NCI-H345 (cell line): ENCODE measurements at regions not wholly inside any gene's neighbourhood (a gene's known extent, or its start where the extent isn't known, plus 50 kb on each side); places are given as distances from the start of the nearest gene placed in this dataset.

Source experiments
- DNase-seq: peaks from one replicate; lab custom pipeline; 2025; lab: John Stamatoyannopoulos, UW

DNA sequence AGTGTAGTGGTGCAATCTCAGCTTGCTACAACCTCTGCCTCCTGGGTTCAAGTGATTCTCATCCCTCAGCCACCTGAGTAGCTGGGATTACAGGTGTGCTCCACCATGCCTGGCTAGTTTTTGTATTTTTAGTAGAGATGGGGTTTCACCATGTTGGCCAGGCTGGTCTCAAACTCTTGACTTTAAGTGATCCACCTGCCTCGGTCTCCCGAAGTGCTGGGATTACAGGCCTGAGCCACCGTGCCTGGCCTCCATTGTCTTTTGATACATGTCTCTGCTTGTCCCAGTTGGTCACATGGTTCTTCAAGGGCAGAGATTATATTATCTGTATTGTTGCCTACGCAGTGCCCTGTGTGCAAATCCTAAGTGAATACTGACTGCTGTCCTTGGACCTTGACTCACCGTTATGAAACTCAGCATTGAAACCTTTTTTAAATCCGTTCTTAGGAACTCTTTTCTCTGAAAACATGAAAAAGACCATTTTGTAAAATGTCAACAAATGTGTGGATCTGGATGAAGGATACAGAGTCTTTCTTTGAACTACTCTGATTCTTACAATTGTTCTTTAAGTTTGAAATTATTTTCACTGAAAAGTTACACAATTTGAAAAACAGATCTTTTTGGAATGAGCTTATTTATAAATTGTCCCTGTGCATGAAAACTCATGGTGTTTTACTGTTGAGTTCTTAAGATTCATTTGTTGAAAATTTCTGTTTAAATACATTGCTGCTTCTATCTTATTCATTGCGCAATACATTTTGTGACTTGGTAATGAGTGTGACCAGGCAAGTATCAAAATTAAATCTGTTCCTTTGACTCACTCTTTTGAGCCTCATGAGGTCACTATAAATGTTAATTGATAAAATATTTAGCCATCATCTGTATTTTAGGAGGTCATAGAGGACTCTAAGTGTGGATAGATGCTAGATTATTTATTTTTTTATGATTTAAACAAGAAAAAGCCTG is 293.5 kb downstream of the UTRN start:
- DNase-seq = no peak

DNA sequence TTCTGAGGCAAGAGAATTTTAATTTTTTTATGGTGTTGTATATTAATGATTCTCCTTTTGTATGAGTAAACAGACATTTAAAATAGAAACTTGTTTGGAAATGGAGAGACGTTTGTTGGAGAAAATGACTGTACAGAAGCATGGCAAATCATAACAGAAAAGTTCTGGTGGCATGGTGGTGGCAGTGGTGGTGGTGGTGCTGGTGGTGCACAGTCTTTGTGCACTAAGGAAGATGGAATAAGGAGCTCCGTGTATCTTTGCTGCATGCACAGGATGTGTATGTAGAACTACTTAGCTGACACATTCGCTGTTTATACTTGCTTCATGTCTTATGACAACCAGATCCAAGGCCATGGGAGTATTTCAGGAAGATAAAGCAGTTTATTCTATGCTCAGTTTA is 294.9 kb downstream of the UTRN start:
- no peak for DNase-seq

DNA sequence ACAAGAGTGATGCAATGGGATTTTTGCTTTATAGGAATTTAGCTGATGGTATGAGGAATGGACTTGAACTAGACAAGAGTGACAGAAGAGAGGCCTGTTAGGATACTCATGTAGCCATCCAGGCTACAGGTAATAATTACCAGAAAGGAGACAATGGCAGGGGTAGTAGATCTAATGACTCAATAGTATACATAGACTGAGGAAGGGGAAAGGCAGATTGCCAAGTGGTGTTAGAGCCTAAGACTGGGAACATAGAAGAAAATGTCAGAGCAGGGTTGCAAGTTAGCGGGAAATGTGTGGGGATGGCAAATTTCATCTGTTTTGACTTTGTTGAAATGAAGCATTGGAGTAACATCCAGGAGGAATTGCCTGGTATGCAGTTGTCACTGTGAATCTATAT is 295.6 kb downstream of the UTRN start:
- no peak for DNase-seq

DNA sequence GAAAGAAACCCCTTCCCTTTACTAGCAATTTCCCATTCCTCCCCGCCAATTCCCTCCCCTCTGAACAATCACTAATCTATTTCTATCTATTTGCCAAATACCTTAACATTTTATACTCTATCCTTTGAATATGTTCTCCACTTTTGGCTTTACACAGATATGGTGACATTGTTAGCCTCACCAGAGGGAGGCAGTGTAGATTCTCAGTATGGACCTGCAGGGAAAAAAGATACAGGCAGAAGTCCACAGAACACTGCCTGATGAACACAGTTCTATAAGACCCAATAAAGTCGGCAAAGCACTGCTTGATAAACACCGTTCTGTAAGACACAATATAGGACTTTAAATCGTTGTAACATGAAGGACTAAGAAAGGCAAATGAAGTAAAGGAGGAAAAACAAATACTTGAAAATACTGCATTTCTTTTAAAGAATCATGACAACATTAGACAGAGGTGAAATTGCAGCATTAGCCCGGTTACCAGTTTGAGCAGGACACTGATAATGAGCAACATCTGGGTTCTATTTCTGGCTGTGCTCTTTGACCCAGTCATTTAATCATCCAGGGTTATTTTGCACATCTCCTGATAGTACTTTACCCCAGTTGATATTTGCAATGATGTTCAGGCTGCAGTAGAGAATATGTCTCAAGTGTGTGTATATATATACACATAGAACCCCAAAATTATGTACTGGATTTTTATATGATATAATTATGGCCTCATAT is 296.8 kb downstream of the UTRN start:
- no peak for DNase-seq

DNA sequence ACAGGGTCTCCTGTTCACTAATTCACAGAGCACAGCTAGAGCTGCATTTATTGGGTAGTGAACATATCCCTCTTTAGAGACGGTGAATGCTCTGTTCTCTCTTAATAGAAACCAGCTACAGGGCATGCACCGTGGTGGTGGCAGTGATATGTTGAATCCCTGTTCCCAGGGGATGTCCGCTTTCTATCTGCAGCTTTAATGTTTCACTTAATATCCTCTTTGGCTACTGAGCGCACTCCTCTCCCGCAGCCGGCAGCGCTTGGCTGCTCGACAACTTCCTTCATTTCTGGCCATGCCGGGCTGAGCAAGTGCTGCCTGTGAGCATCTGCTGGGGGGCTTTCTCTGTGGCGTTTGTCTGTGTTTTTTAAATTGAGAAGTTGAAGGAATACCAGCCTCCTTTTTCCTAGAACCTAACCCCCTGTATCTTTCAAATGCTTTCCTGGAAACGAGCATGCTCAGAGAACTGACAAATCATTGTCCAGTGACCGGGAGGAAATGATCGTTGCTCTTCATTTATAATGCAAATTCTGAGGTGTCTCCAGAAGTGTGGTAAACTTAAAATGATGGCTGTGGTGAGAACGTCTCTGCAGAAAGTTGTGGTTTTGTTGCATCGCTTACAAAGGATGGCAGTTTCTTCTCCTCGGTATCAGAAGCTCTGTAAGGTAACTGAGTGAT is 297.9 kb downstream of the UTRN start:
- DNase-seq = no peak

DNA sequence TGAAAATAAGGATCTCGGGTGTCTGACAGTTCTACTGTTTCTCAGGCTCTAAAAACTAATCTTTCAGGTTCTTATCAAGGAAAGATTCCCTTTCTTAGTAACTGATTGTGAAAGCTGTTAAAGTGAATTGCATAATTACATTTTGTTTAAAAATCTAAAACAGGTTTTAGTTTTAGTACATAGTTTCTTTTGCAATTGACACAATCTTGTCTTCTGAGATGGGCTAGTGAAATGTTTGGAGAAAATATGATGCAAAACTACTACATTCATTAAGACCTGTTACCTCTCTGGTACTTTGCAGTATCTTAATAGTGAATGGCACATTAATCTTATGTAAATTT is 298.4 kb downstream of the UTRN start:
- no peak for DNase-seq

DNA sequence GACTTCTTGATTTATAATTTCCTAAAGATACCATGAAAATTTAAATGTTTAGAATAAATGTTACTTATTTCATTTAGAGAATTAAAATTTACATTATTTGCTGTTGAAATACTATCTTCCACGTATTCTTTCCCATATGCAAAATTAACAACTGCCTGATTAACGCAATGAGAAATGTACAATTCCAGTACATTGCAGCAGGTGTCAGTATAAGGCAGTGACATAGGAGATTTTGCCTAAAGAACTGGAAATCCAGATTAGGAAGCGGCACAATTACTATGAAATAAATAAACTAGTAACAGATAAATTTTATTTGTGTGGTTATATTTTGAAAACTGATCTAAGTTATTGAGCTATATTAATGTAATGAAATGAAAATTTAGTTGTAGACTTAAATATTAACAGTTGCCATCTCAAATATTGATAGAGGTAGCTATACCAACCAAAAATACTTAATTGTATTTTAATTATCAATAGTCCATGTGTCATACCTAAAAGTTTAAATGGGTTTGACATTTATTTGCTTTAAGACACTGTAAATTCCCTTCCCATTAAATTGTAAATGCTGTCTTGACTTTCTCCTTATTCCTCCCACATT is 300.2 kb downstream of the UTRN start:
- peak; percentile 45 for DNase-seq

DNA sequence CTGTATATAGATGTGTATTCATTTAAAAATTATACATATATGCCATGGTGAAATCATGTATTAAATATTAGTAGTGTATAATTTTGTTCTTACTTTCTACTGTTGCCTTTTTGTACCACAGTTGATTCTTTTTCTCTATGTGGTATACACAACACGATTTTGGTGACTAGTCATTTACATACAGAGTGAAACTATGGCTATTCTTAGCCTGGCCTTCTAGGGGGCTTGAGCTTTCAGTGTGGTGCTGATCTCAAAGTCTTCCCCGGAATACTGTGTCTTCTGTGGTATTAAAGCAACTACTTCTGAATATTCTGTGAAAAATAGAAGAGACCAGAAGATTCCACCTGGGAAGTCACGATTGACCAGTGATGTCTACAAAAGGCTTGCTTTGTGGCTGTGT is 301.9 kb downstream of the UTRN start:
- no peak for DNase-seq

DNA sequence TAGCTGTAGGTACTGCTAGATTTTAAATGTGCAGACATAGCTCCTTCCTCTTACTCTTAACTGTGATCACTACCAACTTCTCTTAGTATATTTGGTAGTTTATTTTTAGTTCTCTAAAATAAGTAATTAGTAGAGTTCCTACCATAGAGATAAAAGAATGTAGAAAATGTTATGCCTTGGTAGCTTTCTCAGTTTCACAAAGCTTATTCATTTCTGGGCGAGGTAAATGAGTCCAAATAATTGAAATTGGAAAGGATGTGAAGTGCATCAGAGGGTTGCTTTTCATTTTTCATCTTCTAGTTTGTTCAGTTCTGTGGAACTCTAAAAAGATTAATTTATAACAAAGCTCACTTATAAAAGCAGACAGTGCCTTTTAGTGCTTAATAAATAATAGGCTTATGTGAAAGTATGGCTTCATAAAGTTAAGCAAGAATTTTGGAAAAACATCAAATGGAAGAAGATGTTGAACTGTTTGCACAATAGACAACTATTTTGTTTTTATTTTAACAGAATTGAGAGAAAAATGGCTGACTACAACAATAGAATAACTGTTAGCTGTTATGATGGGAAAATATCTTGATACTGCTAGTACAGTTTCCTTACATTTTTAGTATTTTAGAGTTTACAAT is 303.7 kb downstream of the UTRN start:
- DNase-seq = no peak

DNA sequence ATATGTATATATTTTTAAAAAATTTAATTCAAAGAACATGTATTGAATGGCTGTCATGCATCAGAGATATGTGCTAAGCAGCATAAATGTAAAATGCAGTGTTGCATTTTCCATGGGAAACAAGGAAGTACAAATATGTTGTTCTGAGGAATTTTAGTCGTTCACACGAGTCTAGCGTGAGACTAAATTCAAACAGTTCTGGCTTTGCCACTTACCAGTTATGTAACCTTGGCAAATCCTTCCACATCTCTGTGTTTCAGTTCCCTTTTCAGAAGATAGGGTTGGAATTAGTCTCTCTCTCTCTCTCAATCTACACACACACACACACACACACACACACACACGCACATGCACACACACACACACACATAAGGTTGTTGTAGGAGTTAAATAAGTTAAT is 305.4 kb downstream of the UTRN start:
- DNase-seq = no peak

DNA sequence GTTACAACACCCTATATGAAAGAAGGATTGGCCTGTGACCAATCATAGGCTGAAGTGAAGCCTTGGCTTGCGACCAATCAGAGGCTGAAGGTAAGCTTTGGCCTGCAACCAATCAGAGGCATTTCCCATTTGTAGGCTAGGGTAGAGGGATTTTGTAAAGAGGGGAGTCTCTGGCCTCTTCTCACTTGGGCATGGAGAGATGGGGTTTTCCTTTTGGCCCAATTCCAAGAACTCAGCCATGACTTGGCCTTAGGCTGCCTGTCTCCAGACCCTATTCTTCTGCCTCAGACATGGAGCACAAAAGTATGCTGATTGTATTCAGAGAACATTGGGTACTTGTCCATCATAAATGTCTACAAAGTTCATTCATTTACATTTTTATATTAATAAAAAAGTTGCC is 308.3 kb downstream of the UTRN start:
- DNase-seq = no peak

DNA sequence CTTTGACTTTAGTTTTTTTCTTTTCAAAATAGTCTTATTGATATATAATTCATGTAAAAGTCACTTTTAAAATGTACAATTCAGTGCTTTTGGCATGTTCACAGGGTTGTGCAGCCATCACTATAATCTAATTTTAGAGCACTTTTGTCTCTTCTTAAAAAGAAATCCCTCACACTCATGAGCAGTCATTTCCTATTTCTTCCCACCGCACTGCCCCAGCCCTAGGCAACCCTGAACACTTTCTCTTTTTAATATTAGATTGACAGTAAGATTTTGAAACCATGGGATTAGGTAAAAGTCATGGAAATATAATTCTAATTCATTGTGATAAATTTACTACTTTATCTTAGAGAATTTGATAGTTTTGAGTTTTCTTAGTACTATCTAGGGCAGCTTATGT is 309.4 kb downstream of the UTRN start:
- no peak for DNase-seq

DNA sequence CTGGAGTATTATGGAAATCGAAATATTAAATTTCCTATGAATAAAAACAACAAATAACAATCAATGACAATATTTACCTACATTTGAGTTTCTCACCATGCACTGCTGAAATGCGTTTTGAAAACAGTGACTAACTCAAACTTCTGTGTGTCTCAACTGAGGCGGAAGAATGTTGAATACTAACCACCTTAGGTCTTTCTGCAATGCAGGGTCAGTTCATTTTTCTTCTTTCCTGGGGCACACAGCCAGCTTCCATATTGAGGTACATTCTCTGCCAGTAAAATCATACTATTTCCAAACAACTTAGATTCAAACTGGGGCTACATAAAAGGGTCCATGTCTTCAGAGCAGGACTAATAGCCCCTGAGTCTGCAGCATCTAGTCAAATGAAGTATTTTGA is 310.1 kb downstream of the UTRN start:
- no peak for DNase-seq

DNA sequence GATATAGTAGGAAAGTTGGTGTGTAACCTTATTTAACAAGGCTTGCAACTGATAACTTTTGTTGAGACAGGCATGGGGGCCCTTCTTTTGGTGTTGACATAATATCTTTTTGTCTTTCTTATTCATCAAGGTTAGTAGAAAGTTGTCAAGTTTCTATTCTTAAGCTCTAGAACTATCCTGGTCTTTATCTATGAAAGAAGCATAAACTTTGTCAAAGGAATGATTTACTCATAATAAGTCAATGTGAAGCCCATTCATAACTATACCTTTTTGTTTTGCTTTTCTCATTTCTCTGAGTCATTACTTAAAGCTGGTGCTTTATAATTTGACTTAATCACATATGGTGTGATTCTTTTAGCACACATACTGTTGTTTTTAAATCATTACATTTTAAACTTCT is 312.4 kb downstream of the UTRN start:
- no peak for DNase-seq

DNA sequence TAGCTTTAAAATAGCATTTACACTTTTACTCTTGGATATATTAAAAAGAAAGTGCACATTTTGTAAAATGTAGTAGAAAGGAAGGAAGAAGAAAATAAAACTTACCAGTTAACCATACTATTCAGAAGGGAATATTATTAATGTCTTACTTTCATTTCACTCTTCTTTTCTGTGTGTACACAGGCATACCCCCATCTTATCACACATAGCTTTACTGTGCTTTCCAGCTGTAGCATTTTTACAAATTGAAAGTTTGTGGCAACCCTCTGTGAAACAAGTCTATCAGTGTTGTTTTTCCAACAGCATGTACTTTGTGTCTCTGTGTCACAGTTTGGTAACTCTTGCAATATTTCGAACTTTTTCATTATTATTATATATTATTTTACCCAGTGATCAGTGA is 314.5 kb downstream of the UTRN start:
- DNase-seq = no peak

DNA sequence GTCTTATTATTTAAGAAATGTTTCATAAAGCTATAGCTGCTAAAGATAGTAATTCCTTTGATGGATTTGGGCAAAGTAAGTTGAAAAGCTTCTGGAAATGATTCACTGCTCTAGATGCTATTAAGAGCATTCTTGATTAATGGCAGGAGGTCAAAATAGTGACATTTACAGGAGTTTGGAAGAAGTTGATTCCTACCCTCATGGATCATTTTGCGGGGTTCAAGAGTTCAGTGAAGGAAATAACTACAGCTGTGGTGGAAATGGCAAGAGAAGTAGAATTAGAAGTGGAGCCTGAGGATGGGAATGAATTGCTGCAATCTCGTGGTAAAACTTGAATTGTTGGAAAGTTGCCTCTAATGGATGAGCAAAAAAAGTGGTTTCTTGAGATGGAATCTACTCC is 316.1 kb downstream of the UTRN start:
- no peak for DNase-seq

DNA sequence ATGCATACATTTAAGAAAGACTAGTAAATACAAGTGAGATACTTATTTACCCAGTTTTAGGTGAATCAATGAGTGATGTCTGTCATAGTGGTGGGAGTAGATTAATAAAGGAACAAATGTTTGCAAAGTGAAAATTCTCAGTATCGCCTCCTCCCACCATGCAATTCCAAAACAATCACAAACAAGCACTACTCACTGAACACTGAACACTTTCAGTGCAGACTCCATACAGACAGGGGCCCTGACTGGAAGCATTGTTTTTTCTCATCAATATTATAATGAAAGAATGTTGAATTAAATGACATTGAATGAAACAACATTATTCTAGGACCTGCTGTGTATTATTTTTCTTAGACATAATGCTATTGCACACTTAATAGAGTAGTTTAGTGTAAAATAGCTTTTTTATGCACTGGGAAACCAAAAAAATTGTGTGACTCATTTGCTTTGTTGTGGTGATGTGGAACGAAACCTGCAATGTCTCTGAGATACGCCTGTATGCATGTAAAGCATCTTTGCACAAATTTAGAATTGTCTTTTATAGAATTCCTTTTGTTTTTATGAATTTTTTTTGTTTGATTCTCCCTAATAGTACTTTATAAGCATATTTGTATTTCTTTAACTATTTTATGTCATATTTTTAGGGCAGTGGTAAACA is 317.5 kb downstream of the UTRN start:
- no peak for DNase-seq

DNA sequence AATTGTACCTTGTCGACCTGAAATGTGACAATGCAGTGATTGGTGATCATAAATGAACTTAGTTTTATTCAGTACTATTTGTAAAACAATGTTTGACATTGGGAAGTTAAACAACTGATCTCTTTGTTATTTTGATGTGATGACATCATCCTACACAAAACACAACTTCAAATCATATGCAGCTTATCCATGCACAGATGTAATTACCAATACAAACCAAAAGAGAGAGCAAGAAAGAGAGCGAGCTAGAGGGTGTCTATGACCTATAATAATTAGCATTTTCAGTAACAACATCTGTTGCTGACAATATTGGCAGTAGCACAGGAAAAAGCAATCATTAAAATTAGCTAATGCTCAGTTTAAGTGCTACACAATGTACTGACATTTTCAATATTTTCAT is 320.9 kb downstream of the UTRN start:
- no peak for DNase-seq

DNA sequence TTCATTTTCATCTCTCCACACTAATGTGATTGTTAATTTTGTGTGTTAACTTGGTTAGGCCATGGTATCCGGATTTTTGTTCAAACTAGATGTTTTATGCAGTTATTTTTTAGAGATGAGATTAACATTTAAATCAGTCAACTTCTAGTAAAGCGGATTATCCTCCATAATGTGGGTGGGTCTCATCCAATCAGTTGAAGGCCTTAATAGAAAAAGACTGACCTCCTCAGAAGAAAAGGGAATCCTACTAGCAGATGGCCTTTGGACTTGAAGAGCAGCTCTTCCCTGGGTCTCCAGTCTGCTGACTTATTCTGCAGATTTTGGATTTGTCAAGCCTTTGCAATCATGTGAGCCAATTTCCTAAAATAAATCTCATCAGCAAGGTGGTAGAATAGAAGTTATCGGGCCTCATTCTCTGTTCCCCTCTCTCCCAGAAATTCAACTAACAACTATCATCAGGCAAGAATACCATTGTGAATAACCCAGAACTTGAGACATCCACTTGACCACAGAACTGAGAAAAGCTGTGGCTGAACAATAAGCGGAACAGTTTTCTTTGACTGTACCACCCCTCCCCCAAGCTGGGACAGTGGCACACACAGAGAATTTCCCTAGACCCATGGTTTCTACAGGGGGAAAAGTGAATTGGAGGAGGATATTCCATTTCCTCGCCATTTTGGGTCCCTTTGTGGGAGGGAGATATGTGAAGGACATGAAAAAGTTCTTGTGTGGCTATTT is 323.0 kb downstream of the UTRN start:
- no peak for DNase-seq

DNA sequence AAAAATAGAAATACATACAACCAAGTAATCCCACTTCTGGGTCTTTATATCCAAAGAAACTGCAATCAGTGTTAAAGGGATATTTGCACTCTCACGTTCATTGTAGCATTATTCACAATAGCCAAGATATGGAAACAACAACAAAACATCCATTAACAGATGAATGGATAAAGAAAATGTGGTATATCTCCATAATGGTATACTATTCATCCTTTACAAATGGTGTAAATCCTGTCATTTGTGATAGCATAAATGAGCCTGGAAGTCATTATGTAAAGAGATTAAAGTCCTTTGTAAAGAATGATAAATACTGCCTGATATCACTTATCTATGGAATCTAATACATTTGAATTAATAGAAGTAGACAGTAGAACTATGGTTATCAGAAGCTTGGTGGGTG is 327.7 kb downstream of the UTRN start:
- DNase-seq = no peak

DNA sequence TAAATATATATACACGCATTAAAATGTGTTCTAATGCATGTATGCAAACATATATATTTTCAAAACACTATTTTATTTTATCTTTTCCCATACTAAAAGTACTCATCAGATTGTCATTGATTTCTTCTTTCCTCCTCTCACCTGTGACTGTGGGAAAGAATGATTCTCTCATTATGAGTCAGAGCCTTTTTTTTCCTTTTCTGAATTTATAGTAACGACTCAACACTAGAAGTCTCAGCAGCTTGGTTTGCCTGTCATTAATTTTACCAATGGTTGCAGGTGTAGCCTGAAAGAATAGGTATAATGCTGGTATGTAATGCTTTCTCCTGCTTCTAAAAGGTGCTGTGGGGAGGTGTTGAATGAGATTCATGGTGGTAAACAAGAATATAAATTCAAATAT is 328.7 kb downstream of the UTRN start:
- no peak for DNase-seq
